ENCODE measurements at regions not wholly inside any gene's neighbourhood (a gene's known extent, or its start where the extent isn't known, plus 50 kb on each side); places are given as distances from the start of the nearest gene placed in this dataset.

GRCh38 chr1:194069168-194069830 is 882.9 kb upstream of the B3GALT2 start:
- Histone ChIP-seq H3K4me2 (ENCODE audit: low read length) (no peak overlapping the region), H3K9me3 (ENCODE audit: control insufficient read depth in 1 of 2, insufficient read depth in 1 of 2, low read depth in 1 of 2, low read length in 2 of 2) (no peaks in the 10 kb centered on the region), H3K27me3 (ENCODE audit: insufficient read depth, low read length) (no peaks in the 10 kb centered on the region), H2AFZ (ENCODE audit: low read depth, low read length, poor library complexity, severe bottlenecking) (no peak overlapping the region), H3K27ac (ENCODE audit: low read depth, low read length) (no peak overlapping the region), H3K9ac (ENCODE audit: low read length) (no peak overlapping the region), H4K20me1 (ENCODE audit: insufficient read depth) (no peaks in the 10 kb centered on the region), H3K79me2 (ENCODE audit: insufficient read depth, low read length) (no peaks in the 10 kb centered on the region), H3K9me2 (ENCODE audit: insufficient read depth) (no peaks in the 10 kb centered on the region), H3K36me3 (ENCODE audit: control insufficient read depth in 1 of 2, insufficient read depth in 2 of 2, low read length in 2 of 2) (no peaks in the 10 kb centered on the region), H3K4me3 (replicated peaks in 1 of 2; ENCODE audit: low read depth in 1 of 2, low read length in 2 of 2) (no peak overlapping the region), H3K4me1 (ENCODE audit: control insufficient read depth in 1 of 2, insufficient read depth in 2 of 2, low read length in 2 of 2) (no peaks in the 10 kb centered on the region)
- POLR2A ChIA-PET = no interaction called here
- intact Hi-C loops (cut with micrococcal nuclease) = no loop called here
- TF ChIP-seq SP1 (IDR thresholded peaks at IDR 0.05; ENCODE audit: low read depth) (no peak), ZNF274 (IDR thresholded peaks at IDR 0.05; ENCODE audit: low read depth, low read length) (no peak), POLR2A (IDR thresholded peaks at IDR 0.05; ENCODE audit: borderline replicate concordance, extremely low read depth, insufficient read depth, insufficient read length) (no peak), SIN3A (IDR thresholded peaks at IDR 0.05; ENCODE audit: low read depth) (no peak), EZH2 (IDR thresholded peaks at IDR 0.05) (no peak), CEBPB (IDR thresholded peaks at IDR 0.05; ENCODE audit: low read depth) (no peak), ZFX (IDR thresholded peaks at IDR 0.05) (no peak), EZH2phosphoT487 (IDR thresholded peaks at IDR 0.05; ENCODE audit: borderline replicate concordance) (no peak), CBX3 (IDR thresholded peaks at IDR 0.05; ENCODE audit: low read depth) (no peak), TCF7L2 (IDR thresholded peaks at IDR 0.05; ENCODE audit: borderline replicate concordance, extremely low read depth, insufficient read depth, insufficient read length) (no peak), SRF (IDR thresholded peaks at IDR 0.05; ENCODE audit: low read depth) (no peak), EGR1 (IDR thresholded peaks at IDR 0.05; ENCODE audit: low read depth) (no peak), ELF1 (IDR thresholded peaks at IDR 0.05; ENCODE audit: borderline replicate concordance, low read depth) (no peak), YY1 (IDR thresholded peaks at IDR 0.05; ENCODE audit: extremely low read depth, insufficient replicate concordance, low read depth, low read length) (no peak), REST (IDR thresholded peaks at IDR 0.05; ENCODE audit: low read depth) (no peak)
- TF ChIP-seq, protein P1, sequence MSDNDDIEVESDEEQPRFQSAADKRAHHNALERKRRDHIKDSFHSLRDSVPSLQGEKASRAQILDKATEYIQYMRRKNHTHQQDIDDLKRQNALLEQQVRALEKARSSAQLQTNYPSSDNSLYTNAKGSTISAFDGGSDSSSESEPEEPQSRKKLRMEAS (IDR thresholded peaks at IDR 0.05) = no peak
- TF ChIP-seq, protein P2, sequence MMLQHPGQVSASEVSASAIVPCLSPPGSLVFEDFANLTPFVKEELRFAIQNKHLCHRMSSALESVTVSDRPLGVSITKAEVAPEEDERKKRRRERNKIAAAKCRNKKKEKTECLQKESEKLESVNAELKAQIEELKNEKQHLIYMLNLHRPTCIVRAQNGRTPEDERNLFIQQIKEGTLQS (IDR thresholded peaks at IDR 0.05) = no peak
- TF ChIP-seq, protein P3, sequence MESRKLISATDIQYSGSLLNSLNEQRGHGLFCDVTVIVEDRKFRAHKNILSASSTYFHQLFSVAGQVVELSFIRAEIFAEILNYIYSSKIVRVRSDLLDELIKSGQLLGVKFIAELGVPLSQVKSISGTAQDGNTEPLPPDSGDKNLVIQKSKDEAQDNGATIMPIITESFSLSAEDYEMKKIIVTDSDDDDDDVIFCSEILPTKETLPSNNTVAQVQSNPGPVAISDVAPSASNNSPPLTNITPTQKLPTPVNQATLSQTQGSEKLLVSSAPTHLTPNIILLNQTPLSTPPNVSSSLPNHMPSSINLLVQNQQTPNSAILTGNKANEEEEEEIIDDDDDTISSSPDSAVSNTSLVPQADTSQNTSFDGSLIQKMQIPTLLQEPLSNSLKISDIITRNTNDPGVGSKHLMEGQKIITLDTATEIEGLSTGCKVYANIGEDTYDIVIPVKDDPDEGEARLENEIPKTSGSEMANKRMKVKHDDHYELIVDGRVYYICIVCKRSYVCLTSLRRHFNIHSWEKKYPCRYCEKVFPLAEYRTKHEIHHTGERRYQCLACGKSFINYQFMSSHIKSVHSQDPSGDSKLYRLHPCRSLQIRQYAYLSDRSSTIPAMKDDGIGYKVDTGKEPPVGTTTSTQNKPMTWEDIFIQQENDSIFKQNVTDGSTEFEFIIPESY (IDR thresholded peaks at IDR 0.05; ENCODE audit: extremely low read depth, insufficient replicate concordance, low read length) = no peak
- TF ChIP-seq, protein P4, sequence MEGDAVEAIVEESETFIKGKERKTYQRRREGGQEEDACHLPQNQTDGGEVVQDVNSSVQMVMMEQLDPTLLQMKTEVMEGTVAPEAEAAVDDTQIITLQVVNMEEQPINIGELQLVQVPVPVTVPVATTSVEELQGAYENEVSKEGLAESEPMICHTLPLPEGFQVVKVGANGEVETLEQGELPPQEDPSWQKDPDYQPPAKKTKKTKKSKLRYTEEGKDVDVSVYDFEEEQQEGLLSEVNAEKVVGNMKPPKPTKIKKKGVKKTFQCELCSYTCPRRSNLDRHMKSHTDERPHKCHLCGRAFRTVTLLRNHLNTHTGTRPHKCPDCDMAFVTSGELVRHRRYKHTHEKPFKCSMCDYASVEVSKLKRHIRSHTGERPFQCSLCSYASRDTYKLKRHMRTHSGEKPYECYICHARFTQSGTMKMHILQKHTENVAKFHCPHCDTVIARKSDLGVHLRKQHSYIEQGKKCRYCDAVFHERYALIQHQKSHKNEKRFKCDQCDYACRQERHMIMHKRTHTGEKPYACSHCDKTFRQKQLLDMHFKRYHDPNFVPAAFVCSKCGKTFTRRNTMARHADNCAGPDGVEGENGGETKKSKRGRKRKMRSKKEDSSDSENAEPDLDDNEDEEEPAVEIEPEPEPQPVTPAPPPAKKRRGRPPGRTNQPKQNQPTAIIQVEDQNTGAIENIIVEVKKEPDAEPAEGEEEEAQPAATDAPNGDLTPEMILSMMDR (IDR thresholded peaks at IDR 0.05 in 2 of 3, conservative IDR thresholded peaks at IDR 0.05 in 1 of 3; ENCODE audit: borderline replicate concordance in 1 of 3, insufficient read depth in 1 of 3, low read depth in 2 of 3, low read length in 2 of 3) = no peak
- DNase-seq (ENCODE audit: low read depth, low spot score) (no peak), ATAC-seq (no peak)
- CTCF ChIA-PET = no interaction called here
- RAD21 ChIA-PET (ENCODE audit: low non-redundant PET in 1 of 2, low total read pairs in 2 of 2, uncharacterized antibody in 2 of 2, unreplicated experiment in 2 of 2) = no interaction called here
- no TSS peak for BruUV-seq (replicated peaks)

Measured in HCT116 (cell line).